Cardiac fibroblast (primary cell): ENCODE measurements at regions not wholly inside any gene's neighbourhood (a gene's known extent, or its start where the extent isn't known, plus 50 kb on each side); places are given as distances from the start of the nearest gene placed in this dataset.

Source experiments
- DNase-seq, 2 donors: peaks; one replicate each; pipeline versions ENCODE4 v3.0.0 to v3.0.0-alpha.2; 2010; ENCODE audit warnings: low read depth in 2 of 2
- H3K4me3 ChIP-seq, 2 donors: replicated peaks in 1 of 2; 1 replicate in 1 of 2; 2 replicates in 1 of 2; pipeline ENCODE4 v1.5.1; 2011; ENCODE audit warnings: low read depth in 2 of 2, low read length in 2 of 2, mild to moderate bottlenecking in 2 of 2, moderate library complexity in 1 of 2
- TF ChIP-seq, protein P1 (sequence below): IDR thresholded peaks from one replicate; pipeline ENCODE4 v1.5.1; 2011; ENCODE audit warnings: low read depth, mild to moderate bottlenecking, low read length, inconsistent platforms

DNA sequence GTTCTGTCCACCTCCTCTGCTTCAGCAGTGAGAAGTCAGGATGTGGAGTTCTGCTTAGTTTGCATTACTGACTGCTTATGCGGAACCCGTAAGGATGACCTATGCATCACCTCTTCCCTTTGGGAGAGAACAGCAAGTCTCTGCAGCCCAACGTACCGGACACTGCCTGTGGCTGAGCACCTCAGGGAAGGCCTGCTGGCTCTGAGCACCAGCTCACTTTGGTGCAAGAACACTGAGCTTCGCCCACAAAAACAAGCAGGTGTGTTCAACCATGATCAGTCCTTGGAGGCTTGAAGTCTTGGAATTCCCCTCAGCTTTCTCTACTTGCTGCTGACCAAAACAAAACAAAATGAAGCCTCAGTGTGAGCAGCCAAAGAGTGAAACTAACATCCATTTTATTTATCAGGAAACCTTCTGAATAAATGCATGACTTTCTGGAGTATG, 52.7 kb upstream of the NCK2 start:
- no peak for DNase-seq
- no peak overlapping the region for H3K4me3 ChIP-seq
- TF ChIP-seq, protein P1, sequence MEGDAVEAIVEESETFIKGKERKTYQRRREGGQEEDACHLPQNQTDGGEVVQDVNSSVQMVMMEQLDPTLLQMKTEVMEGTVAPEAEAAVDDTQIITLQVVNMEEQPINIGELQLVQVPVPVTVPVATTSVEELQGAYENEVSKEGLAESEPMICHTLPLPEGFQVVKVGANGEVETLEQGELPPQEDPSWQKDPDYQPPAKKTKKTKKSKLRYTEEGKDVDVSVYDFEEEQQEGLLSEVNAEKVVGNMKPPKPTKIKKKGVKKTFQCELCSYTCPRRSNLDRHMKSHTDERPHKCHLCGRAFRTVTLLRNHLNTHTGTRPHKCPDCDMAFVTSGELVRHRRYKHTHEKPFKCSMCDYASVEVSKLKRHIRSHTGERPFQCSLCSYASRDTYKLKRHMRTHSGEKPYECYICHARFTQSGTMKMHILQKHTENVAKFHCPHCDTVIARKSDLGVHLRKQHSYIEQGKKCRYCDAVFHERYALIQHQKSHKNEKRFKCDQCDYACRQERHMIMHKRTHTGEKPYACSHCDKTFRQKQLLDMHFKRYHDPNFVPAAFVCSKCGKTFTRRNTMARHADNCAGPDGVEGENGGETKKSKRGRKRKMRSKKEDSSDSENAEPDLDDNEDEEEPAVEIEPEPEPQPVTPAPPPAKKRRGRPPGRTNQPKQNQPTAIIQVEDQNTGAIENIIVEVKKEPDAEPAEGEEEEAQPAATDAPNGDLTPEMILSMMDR: no peak

- no peak for DNase-seq
- no peak overlapping the region for H3K4me3 ChIP-seq
- TF ChIP-seq, protein P1: no peak
Observed at GRCh38 chr2:105690566-105690965, 54.1 kb upstream of the NCK2 start.

DNA sequence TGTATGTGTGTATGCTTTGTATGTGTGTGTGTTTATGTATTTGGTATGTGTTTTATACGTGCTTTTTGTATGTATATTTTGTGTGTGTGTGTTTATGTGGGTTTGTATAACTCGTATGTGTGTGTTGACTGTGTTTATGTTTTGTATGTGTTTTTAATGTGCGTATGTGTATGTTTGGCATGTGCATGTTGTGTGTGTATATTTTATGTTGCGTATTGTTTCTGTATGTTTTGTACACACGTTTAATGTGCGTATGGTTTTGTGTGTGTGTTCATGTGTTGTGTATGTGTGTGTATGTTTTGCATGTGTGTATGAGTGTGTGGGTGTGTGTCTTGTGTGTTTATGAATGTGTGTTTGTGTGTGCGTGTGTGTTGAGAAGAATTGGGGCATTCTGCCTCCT, 55.2 kb upstream of the NCK2 start:
- TF ChIP-seq, protein P1: no peak
- no peak for DNase-seq
- H3K4me3 ChIP-seq: no peak overlapping the region

DNA sequence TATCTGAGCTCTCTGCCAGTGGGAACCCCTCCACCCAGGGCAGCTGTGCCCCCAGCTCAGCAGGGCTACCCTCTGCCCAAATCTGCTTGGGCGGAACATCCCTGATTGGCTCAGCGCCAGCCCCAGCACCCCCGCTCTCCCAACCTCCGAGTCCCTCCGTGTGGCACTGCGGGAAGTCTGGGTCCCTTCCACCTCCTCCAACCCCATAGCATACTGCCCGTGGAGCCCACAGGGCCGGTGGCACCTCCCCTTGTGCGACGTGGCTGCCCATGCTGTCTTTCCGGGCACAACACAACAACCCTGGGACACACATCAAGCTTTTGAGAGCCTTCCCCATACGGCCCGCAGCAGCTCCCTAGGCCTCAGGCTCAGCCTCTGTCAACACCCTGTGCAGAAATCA, 55.8 kb upstream of the NCK2 start:
- TF ChIP-seq, protein P1: no peak
- DNase-seq: no peak
- H3K4me3 ChIP-seq: no peak overlapping the region

DNA sequence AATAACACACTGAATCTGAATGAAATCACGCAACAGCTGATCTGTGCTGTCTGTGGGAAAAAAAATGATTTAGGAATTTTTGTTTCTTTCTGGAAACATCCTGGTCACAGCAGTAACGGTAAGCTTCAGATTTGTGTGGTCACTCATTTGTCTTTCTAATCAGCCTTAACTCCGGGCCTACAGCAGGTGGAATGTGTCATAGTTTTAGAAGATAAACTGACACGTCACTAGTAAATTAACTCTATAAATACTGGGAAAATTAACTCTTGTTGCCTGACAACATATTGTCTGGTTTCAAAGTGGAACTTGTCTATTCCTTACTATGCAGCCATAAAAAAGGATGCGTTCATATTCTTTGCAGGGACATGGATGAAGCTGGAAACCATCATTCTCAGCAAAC, 58.1 kb upstream of the NCK2 start:
- DNase-seq: no peak
- no peak overlapping the region for H3K4me3 ChIP-seq
- TF ChIP-seq, protein P1: no peak

DNA sequence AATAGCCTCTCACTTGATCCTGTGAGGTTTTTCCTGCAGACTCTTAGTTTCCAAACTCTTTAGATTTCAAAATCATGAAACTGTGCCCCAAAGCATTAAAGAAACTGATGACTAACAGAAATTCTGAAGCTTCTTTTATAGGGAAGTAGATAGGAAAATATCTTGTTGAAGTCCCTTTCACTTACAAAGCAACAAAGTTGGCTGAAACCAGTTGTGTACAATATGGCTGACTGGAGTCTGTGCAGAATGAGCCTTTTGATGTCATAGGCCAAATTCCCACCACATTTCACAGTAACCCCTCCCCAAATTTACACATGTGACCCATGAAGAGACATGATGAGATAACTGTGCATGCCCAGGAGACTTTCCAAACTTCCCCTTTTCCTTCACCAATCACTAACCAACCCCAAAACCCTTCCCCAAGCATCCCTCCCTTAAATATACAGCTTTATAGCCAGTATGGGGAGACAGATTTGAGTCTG, 61.7 kb upstream of the NCK2 start:
- no peak overlapping the region for H3K4me3 ChIP-seq
- DNase-seq: no peak
- TF ChIP-seq, protein P1: no peak

- TF ChIP-seq, protein P1: no peak
- no peak overlapping the region for H3K4me3 ChIP-seq
- no peak for DNase-seq
Observed at GRCh38 chr2:105682401-105682800, 62.3 kb upstream of the NCK2 start.
